Activated CD4-positive, alpha-beta T cell treated with anti-CD3 and anti-CD28 coated beads, Interleukin-2, Interleukin-4, amounts not matched to agents 100 ng/mL and 50 ng/mL, durations not matched to agents 16 hours and 8 hours (primary cell): ENCODE measurements at regions not wholly inside any gene's neighbourhood (a gene's known extent, or its start where the extent isn't known, plus 50 kb on each side); places are given as distances from the start of the nearest gene placed in this dataset.

Experiments
- DNase-seq: peaks from one replicate; pipeline ENCODE4 v3.0.0-alpha.2; 2020; ENCODE audit warnings: low spot score

GRCh38 chr21:27429710-27430341 lies 462.9 kb upstream of the ADAMTS5 start:
- no peak for DNase-seq

- DNase-seq = no peak
Observed at GRCh38 chr21:27426196-27426595, 459.3 kb upstream of the ADAMTS5 start.

- DNase-seq = no peak
Observed at GRCh38 chr21:27425574-27425973, 458.7 kb upstream of the ADAMTS5 start.

GRCh38 chr21:27425172-27425571 lies 458.3 kb upstream of the ADAMTS5 start:
- DNase-seq = no peak

GRCh38 chr21:27424601-27425000 lies 457.7 kb upstream of the ADAMTS5 start:
- no peak for DNase-seq

GRCh38 chr21:27423906-27424595 lies 457.2 kb upstream of the ADAMTS5 start:
- DNase-seq = no peak

- no peak for DNase-seq
Observed at GRCh38 chr21:27423038-27423437, 456.1 kb upstream of the ADAMTS5 start.

- DNase-seq = no peak
Observed at GRCh38 chr21:27422435-27422834, 455.5 kb upstream of the ADAMTS5 start.

- no peak for DNase-seq
Observed at GRCh38 chr21:27421654-27422053, 454.8 kb upstream of the ADAMTS5 start.

- no peak for DNase-seq
Observed at GRCh38 chr21:27419153-27419552, 452.3 kb upstream of the ADAMTS5 start.

- DNase-seq = no peak
Observed at GRCh38 chr21:27418346-27418745, 451.5 kb upstream of the ADAMTS5 start.

GRCh38 chr21:27412530-27412929 lies 445.6 kb upstream of the ADAMTS5 start:
- DNase-seq = no peak

GRCh38 chr21:27408826-27409225 lies 441.9 kb upstream of the ADAMTS5 start:
- no peak for DNase-seq

- DNase-seq = no peak
Observed at GRCh38 chr21:27407271-27407670, 440.4 kb upstream of the ADAMTS5 start.

- no peak for DNase-seq
Observed at GRCh38 chr21:27406300-27407009, 439.6 kb upstream of the ADAMTS5 start.

- no peak for DNase-seq
Observed at GRCh38 chr21:27403011-27403410, 436.1 kb upstream of the ADAMTS5 start.

GRCh38 chr21:27400045-27400444 lies 433.2 kb upstream of the ADAMTS5 start:
- DNase-seq = no peak

GRCh38 chr21:27397578-27397977 lies 430.7 kb upstream of the ADAMTS5 start:
- DNase-seq = no peak

- DNase-seq = no peak
Observed at GRCh38 chr21:27393726-27394125, 426.8 kb upstream of the ADAMTS5 start.

GRCh38 chr21:27391990-27392389 lies 425.1 kb upstream of the ADAMTS5 start:
- DNase-seq = no peak

GRCh38 chr21:27390384-27390783 lies 423.5 kb upstream of the ADAMTS5 start:
- no peak for DNase-seq

- no peak for DNase-seq
Observed at GRCh38 chr21:27388825-27389224, 421.9 kb upstream of the ADAMTS5 start.

GRCh38 chr21:27382404-27382803 lies 415.5 kb upstream of the ADAMTS5 start:
- DNase-seq = no peak
